SK-N-SH treated with all-trans-retinoic acid at 6 μM for 48 hours (cell line): ENCODE measurements at regions not wholly inside any gene's neighbourhood (a gene's known extent, or its start where the extent isn't known, plus 50 kb on each side); places are given as distances from the start of the nearest gene placed in this dataset.

Experiments used
- CSRNP3 ChIP-seq: fragments of 250-450 bp; sonication (Bioruptor Pico); IDR thresholded peaks from 2 replicates; pipeline ENCODE4 v1.5.1; 2021; ENCODE audit warnings: mild to moderate bottlenecking, moderate library complexity
- PATZ1 ChIP-seq: fragments of 250-450 bp; sonication (Bioruptor Pico); IDR thresholded peaks from 2 replicates; pipeline ENCODE4 v1.8.0; 2020; ENCODE audit warnings: mild to moderate bottlenecking, moderate library complexity, borderline replicate concordance
- ZC3H10 ChIP-seq: fragments of 250-450 bp; sonication (Bioruptor Pico); IDR thresholded peaks from 2 replicates; pipeline ENCODE4 v1.5.1; 2021; ENCODE audit warnings: mild to moderate bottlenecking, moderate library complexity
- ZFP3 ChIP-seq: fragments of 250-450 bp; sonication (Bioruptor Pico); IDR thresholded peaks from 2 replicates; pipeline ENCODE4 v1.5.0; 2020; ENCODE audit warnings: mild to moderate bottlenecking, moderate library complexity
- ZFP30 ChIP-seq: fragments of 450-650 bp; formaldehyde crosslinking; IDR thresholded peaks from 2 replicates; pipeline ENCODE4 v1.5.0; 2022; ENCODE audit warnings: mild to moderate bottlenecking, moderate library complexity
- ZNF565 ChIP-seq: fragments of 450-650 bp; formaldehyde crosslinking; conservative IDR thresholded peaks from 2 replicates; pipeline ENCODE4 v1.5.0; 2020; ENCODE audit warnings: low read depth, mild to moderate bottlenecking, moderate library complexity

- TF ChIP-seq PATZ1 (CRISPR knock-in tag) (no peak), ZFP30 (CRISPR knock-in tag) (no peak), ZFP3 (no peak), ZNF565 (CRISPR knock-in tag) (no peak), CSRNP3 (CRISPR knock-in tag) (no peak), ZC3H10 (CRISPR knock-in tag) (no peak)
Measured at GRCh38 chr3:73176941-73177340, 115.5 kb downstream of the EBLN2 start.
